ENCODE measurements at regions not wholly inside any gene's neighbourhood (a gene's known extent, or its start where the extent isn't known, plus 50 kb on each side); places are given as distances from the start of the nearest gene placed in this dataset.

DNA sequence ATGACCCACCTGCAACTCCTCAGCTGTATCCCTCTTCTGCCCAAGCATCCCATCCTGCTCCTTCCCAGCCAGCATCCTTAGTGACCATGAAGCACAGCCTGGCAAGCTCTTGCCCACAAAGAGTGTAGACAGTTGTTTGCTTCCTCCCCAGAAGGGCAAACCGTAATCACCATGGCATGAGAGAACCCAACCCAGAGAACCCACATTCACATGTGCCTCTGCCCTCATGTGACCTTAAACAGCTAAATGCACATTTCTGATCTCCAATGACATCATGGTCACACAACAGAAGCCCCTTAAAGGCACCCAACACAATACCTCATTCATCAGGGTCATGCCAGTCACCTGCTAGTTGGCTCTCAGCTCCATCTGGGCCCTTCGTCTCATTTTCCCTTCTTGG, 162.8 kb upstream of the CDYL start:
- no peak for DNase-seq

DNA sequence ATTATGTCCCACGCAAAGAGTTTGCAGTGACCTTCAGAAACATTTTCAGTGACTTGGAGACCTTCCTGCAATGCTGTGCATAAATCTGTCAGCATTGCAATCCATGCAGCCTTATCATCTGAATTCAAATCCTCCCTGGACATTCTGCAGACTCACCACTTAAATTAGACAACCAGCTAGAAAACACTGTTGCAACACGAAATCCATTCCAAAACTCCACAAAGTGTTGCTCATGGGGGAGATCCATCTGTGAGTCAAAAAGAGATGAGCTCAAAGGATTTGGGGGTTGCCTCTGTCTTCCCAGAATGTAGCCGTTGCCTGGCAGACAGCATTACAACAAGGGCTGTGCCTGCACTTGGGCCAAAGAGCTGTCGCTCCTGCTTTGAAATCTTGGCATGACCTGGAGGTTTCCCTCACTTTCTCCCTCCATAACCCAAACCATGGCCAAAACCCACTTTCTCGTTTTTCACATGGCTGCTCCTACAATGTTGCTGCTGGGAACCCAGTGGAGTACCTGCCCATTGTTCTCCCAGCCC, 163.5 kb upstream of the CDYL start:
- DNase-seq, result no peak

DNA sequence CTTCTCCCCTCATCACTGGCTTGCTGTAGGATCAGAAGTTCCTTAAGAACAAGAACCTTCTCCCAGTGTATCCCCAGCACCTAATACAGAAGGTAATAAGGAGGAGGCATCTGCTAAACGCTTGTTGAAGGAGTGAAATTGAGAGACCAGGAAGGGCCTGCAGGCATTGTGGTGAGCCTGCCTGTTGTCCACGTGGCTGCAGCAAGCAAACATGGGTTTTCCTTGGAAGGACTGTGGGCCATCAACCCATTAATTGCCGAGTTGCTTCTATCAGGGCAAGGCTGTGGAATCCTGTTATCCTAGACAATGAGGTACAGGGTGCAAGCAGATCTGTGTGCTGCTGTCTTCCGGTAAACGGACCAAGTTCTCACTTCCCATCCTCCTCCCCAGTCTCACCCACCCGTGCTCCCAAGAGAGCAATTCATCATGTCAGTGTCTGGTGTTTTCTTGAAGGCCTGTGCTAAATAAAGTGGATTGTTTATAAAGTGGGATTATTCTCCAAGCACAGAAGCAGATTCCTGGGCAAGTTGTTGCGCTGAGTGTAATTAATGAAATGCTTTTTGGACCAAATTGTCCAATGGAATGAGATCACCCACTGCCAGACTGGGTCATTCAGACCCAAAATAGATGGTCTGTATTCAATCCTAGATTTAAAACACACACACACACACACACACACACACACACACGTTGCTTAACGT, 164.6 kb upstream of the CDYL start:
- DNase-seq, result no peak

DNA sequence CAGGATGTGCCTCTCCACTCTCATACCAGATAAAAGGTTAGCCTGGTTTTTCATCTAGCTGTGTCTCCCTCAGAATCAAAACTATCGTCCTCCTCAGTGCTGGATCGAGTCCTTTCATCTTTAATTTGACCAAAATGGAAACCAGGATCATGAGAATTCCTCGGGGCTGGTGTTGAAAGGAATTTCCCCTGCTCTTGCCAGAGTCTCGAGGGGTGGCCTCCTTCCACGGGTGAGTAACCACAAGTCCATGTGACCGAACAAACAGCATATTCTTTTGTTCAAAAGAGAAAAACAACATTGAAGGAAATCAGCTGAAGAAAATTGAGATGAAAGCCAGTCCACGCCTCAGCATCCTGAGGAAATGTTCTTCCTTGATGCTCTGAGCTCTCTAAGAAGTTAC, 165.9 kb upstream of the CDYL start:
- DNase-seq, result no peak

DNA sequence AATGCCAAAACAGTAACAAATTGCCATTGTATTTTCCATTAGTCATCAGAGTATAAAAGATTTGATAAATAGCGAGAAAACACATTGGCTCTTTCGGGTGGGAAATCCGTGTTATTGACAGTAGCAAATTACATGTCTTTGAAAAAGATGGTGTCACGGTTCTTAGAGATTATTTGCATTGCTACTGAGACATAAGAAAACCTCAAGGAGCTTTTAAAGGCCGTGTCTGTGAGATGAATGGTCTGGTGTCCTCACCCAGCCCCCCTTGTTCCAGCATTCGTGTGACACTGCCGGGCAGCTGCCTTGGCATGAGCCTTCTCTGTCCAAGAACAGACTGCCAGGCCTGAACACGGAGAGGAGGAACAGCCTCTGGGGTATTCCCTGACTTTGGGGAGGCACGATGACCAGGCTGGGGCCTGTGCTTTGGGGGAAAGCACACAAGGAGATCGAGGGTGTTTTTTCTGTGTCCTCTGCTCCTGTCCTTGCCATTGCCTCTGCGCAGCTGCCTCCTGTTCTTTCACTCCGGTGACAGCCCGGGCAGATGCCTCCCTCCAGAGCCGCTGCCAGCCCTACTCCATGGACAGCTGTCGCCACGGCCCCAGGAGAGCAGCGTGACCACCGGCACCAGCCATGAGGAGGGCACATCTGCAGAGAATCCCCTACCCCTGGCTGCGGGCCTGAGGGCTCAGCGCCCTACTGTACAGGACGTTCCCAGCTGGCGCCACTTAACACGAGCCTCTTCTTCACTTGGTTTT, 167.7 kb upstream of the CDYL start:
- peak; percentile 69 for DNase-seq

DNA sequence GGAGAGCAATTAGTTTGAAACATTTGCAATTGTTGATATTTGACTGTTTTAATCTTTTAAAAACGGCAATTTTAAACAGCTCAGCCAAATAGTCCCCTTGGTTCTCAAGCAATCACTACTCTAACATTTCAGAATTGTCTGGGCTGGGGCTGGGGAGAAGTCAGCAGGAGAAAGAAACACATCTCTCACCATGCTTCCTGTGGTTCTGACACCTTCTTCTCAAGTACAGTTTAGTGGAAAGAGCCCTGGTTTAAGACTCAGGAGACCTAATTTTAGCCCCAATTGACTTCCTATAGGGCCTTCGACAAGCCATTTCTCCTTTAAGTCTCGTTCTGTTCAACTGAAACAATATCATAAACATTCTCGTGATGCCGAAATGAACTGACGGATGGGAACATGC, 168.4 kb upstream of the CDYL start:
- peak; percentile 4 for DNase-seq

DNA sequence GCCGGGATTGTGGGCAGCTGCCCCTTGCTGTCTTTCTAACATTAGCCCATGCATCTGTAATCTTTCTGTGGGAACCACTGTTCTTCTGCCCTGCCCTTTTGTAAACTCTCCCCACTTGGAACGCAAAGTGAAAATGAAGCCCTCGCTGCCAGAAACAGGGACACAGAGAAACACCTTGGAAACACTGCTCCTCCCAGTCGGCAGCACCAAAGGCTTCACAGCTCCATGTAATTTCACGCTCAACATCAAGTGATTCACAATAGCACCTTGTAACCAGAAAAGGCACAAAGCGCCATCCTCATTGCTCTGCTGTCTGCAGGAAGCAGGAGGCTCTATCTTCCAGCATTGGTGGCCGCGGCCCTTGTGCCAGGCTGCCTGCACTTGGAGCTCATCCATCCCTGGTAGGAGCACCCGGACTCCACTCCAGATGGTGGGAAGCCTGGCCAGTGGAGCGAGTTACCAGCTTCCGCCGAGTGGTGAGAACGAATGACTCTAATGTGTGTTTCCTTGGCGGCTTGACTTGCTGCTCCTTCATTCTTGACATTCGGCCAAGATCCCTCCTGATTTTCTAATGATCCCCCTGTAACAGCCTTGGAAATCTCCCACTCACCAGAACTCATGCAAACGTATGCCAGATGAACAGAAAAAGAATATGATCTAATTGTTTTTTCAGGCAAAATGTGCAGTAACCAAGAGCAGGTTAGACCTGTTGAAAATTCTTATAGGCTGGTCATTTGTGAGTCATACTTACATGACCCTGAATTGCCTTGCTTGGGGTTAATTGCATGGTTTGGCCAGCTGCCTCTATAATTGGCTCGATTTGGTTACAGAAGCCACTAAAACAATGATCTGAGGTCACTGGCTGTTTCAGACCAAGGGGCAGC, 169.1 kb upstream of the CDYL start:
- DNase-seq, result peak; percentile 84

DNA sequence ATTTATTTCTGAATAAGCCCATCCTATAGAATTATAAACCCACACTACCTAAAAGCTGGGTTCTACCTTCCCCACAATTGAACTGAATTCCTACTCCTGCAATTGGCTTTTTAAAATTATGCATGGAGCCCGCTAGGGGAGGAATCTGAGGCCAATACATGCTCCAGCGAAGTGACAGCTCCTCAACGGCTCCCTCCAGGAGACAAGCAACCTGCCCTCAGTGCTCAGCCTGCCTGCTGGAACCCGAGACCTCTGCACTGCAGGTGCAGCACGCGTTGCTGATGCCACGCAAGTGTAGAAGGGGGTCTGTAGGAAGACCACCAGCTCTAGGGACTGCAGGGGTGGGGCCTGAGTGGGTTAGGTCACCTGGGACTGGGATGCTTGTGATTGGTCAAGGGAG, 170.2 kb upstream of the CDYL start:
- DNase-seq, result no peak

DNA sequence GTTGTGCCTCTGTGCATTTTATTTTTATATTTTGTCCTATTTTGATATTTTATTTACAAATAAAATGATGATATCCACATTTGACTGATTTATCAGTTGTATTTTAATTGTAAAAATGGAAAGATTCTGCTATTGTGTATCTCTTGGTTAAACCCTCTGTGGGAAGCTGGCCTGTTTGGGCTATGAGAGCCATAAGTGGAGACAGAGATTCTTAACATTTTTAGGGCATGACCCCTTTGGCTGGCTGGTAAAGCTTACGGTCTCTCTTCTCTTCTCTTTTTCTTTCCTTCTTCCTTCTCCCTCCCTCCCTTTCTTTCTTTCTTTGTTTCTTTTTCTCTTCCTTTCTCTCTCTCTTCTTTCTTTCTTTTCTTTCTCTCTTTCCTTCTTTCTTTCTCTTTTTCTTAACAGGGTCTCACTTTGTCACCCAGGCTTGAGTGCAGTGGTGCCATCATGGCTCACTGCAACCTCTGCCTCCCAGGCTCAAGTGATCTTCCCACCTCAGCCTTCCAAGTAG, 172.3 kb upstream of the CDYL start:
- no peak for DNase-seq

DNA sequence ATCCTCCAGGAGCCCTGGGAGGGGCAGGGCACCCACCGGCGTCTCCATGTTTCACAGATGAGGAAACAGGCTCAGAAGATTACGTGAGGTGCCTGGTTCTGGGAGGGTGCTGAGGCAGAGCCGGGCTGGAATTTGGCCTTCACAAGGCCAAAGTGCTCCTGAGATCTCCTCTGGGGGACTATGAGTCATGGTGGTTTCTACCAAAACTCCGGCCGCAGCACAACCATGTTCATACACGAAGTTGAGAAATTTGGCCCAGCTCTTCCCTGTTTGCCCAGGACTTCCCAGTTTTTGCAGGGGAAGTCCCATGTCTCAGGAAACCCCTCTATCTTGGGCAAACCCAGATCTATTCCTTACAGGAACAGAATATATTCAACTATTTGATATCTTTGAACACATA, 172.9 kb upstream of the CDYL start:
- no peak for DNase-seq

DNA sequence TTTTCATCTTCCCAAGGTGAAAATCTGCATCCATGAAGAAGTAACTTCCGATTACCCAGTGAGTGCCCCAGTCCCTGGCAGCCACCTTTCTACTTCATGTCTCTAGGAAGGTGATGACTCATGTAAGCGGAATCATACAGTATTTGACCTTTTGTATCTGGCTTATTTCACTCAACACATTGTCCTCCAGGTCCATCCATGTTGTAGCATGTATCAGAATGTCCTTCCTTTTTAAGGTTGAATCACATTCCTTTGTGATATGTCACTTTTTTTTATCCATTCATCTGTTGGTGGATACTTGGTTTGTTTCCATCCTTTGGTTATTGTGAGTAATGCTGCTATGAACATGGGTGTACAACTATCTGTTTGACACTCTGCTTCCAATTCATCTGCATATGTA, 176.3 kb upstream of the CDYL start:
- DNase-seq, result no peak

DNA sequence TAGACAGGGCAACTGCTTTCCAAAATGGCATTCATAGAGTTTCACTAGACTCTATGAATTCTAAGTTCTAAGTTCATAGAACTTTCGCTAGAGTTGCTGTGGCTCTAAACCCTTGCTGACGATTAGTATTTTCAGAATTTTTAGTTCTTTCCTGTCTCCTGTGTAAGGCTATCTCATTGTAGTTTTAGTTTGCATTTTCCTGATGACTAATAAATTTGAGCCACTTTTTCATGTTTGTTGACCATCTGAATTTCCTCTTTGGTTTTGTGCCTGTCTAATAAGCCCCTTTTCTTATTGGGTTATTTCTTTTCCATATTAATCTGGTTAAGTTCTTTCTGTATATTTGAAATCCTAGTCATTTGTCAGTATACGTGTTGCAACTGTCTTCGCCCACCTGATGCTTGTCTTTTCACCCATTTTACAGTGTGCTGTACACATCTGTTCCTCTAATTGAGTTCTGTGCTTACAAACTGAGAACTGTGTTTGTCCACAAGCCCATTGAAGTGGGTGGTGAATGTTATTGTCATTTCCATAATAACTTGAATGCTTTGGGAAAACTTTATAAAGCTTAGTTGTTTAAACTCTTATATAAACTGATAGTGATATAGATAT, 177.7 kb upstream of the CDYL start:
- no peak for DNase-seq

DNA sequence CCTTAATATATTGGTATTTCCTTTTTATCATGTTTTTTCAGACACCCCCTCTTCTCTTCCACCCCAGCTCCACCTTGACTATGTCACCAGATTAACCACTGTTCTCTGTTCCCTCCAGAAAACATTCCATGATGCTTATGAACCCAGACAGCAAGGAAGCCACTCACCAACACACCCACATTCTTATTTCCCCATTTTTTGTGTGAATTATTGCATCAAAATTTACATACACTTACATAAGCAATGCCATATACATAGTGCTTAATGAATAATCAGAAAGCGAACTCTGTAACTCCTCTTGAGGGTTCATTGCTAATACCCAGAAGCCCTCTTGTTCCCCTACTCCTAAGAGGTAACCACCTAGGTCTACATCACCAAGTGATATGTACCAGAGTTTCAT, 182.3 kb upstream of the CDYL start:
- no peak for DNase-seq

DNA sequence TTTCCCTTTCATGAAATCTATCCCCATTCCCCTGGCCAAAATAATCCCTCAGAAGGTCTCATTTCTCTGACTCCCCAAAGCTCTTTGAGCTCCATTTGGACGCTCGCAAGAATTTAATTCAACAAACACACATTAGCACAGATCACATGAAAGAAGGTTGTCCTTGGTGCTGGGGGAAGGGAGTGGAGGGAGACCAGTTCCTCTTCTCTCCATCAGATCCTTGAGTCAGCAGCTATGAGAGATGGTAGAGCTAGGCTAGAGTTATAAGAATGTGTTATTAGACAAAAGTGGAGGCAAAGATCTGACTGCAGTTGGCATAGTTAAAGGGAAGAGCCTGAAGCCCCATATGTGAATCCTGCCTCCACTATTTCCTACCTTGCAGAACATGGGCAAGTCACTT, 184.2 kb upstream of the CDYL start:
- no peak for DNase-seq

DNA sequence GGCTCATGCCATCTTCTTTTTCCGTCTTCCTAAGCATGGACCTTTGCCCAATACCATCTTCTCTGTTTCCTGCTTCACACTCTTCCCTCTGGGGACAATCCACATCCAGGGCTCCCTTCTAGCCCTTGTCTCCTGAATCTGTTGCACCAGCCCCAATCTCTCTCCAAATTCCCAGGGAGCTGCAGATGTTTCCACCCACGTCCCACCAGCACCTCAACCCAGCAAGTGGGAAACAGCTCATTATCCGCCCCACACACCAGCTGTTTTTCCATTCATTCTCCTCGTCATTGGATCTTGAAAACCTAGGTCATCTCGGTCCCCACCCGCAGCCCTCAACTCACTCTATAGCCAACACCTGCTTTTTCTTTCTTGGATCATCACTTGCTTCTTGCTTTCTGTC, 185.0 kb upstream of the CDYL start:
- no peak for DNase-seq

DNA sequence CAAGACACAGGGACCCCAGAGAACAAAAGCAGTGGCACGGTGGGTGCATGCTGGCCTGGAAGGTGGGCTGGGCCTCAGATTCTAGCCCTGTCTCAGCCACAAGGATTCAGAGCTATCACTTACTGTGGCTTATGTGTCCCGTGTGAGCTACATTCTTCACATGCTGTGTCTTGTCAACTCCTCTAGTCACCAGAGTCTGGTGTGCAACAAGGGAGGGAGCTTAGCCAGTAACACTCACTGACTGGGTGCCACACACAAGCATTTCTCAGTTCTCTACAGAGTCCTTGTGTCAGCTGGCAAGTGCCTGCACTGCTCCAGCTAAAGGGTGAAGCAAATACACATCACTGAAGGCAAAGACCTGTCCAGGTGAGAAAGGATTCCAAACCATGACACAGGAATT, 186.9 kb upstream of the CDYL start:
- no peak for DNase-seq

DNA sequence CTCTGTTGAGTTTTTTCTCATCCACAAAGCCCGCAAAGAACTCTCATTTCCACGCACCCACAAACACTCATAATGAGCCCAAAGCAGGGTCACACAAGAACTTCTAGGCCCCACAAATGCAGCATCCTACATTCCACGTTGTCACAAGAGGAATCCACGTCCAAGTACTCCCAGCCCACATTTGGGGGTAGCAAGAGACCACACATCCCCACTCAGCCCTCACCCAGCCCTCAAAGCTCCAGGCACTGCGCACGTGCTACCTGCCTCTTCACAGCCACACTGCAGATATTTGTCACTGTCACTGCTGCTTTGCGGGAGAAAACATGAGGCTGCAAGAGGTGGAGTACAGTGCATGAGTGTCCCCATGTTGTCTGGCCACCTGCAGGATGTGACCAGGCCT, 187.6 kb upstream of the CDYL start:
- DNase-seq, result no peak

DNA sequence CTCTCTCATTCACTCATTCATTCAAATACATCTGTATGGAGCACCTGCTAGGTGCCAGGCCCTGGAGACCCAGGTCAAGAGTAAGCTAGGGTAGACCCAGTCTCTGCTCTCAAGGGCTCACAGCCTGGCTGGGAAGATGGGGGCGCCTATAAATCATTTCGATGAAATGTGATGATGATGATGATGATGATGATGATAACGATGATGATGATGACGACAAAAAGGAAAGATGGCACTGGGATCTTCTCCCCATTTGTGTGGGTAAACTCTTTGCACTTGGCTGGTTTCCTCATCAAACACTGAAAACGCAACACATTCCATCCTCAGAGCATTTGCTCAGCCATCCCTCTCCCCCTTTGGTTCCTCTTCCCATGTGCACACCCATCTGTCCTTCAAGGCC, 188.0 kb upstream of the CDYL start:
- DNase-seq, result no peak

DNA sequence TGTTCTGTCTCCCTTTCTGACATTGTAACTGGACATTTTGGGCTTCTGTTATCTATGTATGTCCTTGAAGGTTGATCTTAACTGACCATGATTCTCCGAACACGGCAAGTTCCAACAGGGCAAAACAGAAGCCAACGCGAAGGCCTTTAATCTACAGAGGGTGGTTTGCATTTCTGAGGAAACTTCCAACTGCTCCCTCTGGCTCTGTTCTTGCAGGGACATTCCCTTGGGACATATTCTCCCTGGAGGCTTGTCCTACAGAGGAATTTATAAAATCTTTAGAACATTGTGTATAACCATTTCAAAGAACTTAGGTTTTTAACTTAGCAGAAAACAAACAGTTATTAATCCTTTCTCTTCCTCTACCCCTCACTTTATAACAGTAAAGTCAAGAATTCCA, 189.0 kb upstream of the CDYL start:
- no peak for DNase-seq

DNA sequence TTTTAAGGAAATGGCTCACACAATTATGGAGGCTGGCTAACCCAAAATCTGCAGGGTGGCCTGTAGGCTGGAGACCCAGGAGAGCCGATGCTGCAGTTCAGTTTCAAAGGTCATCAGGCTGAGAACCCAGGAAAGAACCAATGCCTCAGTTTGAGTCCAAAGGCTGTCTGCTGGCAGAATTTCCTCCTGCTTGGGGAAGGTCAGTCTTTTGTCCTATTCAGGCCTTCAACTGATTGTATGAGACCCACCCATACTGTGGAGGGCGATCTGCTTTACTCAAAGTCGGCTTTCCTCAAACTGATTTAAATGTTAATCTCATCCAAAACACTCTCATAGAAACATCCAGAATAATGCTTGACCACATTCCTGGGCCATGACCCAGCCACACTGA, 189.7 kb upstream of the CDYL start:
- no peak for DNase-seq

DNA sequence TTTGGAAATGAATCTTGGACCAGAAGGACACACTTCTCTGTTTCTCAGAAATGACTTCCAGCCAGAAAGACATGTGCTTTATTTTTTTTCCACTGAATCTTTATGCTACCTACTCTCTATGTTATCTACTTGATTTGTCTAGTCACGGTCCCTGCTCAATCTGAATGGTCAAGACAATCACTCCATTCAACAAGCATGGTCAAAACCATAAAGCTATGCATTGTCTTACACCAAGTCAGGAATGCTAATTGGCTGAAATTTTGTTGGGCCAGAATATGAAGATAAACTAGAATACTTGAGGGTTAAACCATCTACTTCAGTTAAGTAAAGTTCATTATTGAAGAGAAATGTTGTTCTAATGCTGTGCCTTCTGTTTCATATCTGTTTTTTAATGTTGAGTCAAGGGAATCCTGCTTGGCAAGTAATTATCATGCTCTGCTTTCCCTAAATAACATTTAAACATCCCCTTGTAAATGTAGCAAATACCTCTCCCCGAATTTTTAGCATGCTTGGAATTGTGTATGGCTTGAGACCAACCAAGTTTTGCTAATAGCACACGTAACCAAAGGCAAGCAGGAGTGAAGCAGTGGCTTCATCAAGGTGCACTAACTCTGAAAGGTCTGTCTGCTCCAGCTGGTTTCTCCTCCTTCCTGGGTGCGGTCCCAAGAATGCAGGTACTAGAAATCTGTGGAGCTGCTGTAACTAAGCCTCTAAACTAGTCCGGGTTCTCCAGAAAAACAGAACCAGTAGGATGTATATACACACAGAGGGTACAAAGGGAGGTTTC, 190.3 kb upstream of the CDYL start:
- no peak for DNase-seq

DNA sequence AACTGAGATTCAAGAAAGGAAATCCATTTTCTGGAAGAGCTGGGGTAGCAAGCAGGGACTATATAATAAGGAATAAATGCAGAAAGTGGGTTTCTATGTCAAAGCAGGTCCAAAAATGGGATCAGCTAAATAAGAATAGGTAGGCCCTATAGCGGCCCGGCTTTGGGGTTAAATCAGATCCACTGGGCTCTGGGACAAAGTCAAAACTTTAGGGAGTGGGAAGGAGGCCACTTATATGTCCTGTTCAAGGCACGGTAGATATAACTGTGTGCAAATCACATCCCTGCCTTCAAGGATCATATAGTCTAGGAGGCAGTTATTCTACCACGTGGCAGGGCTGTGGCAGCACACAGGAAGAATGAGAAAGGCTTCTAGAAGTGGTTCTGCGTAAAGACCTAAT, 191.4 kb upstream of the CDYL start:
- no peak for DNase-seq

Measured in NCI-H1694 treated with DMSO at 0.1 percent for 48 hours (cell line).